GM23338 (cell line): ENCODE measurements at regions not wholly inside any gene's neighbourhood (a gene's known extent, or its start where the extent isn't known, plus 50 kb on each side); places are given as distances from the start of the nearest gene placed in this dataset.

Source experiments
- ATAC-seq: fragments of 200-7000 bp; cut with Tn5 transposase; 3 replicates; pipeline ENCODE4 v1.9.1; 2020
- DNase-seq: peaks from one replicate; pipeline ENCODE4 v3.0.0-alpha.2; 2015; ENCODE audit warnings: low spot score
- H2AFZ ChIP-seq: fragments of 200-600 bp; sonication (generic); 2 replicates; pipeline ENCODE4 v1.8.0; 2016; ENCODE audit warnings: antibody characterized with exemption, mild to moderate bottlenecking, moderate library complexity
- H3F3A ChIP-seq: fragments of 200-600 bp; sonication (generic); replicated peaks from 2 replicates; pipeline ENCODE4 v1.8.0; 2017; ENCODE audit warnings: antibody characterized with exemption, mixed run types, low read depth
- H3K27ac ChIP-seq: fragments of 200-600 bp; sonication (generic); 2 replicates; pipeline ENCODE4 v1.6.1; 2016; ENCODE audit warnings: low read depth
- H3K27me3 ChIP-seq: fragments of 200-600 bp; sonication (generic); 2 replicates; pipeline ENCODE4 v1.8.0; 2016; ENCODE audit warnings: mild to moderate bottlenecking, mixed run types, moderate library complexity; ENCODE audit not compliant: insufficient read depth
- H3K36me3 ChIP-seq: fragments of 200-600 bp; sonication (generic); 2 replicates; pipeline ENCODE4 v1.8.0; 2016; ENCODE audit warnings: mild to moderate bottlenecking; ENCODE audit not compliant: insufficient read depth
- H3K4me1 ChIP-seq: fragments of 200-600 bp; sonication (generic); 2 replicates; pipeline ENCODE4 v1.8.0; 2016; ENCODE audit warnings: mild to moderate bottlenecking, moderate library complexity; ENCODE audit not compliant: insufficient read depth
- H3K4me2 ChIP-seq: fragments of 200-600 bp; sonication (generic); 2 replicates; pipeline ENCODE4 v1.7.1; 2017; ENCODE audit warnings: mixed run types
- H3K4me3 ChIP-seq: fragments of 200-600 bp; sonication (generic); 2 replicates; pipeline ENCODE4 v1.6.1; 2016; ENCODE audit warnings: mixed run types
- H3K79me2 ChIP-seq: fragments of 200-600 bp; sonication (generic); replicated peaks from 2 replicates; pipeline ENCODE4 v1.8.0; 2017; ENCODE audit warnings: mild to moderate bottlenecking; ENCODE audit not compliant: insufficient read depth
- H3K9me2 ChIP-seq: fragments of 200-600 bp; sonication (generic); 2 replicates; pipeline ENCODE4 v1.8.0; 2017; ENCODE audit not compliant: insufficient read depth
- H4K20me1 ChIP-seq: fragments of 200-600 bp; sonication (generic); replicated peaks from 2 replicates; pipeline ENCODE4 v1.8.0; 2017; ENCODE audit warnings: mild to moderate bottlenecking; ENCODE audit not compliant: insufficient read depth
- H3K27ac Mint-ChIP-seq: 2 replicates; pipeline ENCODE4 v1.8.0; 2020; ENCODE audit warnings: inconsistent platforms, mild to moderate bottlenecking, moderate library complexity, mixed read lengths
- H3K27me3 Mint-ChIP-seq: 3 replicates; pipeline ENCODE4 v1.8.0; 2022; ENCODE audit warnings: low read depth, mild to moderate bottlenecking, moderate library complexity, mixed read lengths, inconsistent platforms; ENCODE audit not compliant: insufficient read depth, poor library complexity
- H3K36me3 Mint-ChIP-seq: 3 replicates; pipeline ENCODE4 v1.8.0; 2021; ENCODE audit warnings: low read depth, mild to moderate bottlenecking, inconsistent platforms, moderate library complexity, mixed read lengths
- H3K4me1 Mint-ChIP-seq: 3 replicates; pipeline ENCODE4 v1.8.0; 2020; ENCODE audit warnings: mild to moderate bottlenecking, inconsistent platforms, mixed read lengths
- H3K4me3 Mint-ChIP-seq: 3 replicates; pipeline ENCODE4 v1.8.0; 2021; ENCODE audit warnings: moderate library complexity, mild to moderate bottlenecking, inconsistent platforms, mixed read lengths
- H3K9me3 Mint-ChIP-seq: 3 replicates; pipeline ENCODE4 v1.8.0; 2020; ENCODE audit warnings: moderate library complexity, mild to moderate bottlenecking, inconsistent platforms, mixed read lengths
- CREB1 ChIP-seq: fragments of 250-450 bp; sonication (Bioruptor Pico); IDR thresholded peaks from 2 replicates; pipeline ENCODE4 v1.5.0; 2020; ENCODE audit warnings: low read depth, mild to moderate bottlenecking, moderate library complexity
- CTCF ChIP-seq, 2 experiments: fragments of 200-600 bp in 1 of 2; sonication (generic) in 1 of 2; conservative IDR thresholded peaks; 2 replicates each; pipeline versions ENCODE4 v1.5.1 to v1.6.1; 2016 to 2017; ENCODE audit warnings: antibody characterized with exemption in 2 of 2, low read depth in 2 of 2, mild to moderate bottlenecking in 2 of 2, moderate library complexity in 1 of 2
- ETS1 ChIP-seq: IDR thresholded peaks from 2 replicates; pipeline ENCODE4 v1.6.1; 2016; ENCODE audit warnings: antibody characterized with exemption
- EZH2 ChIP-seq: fragments of 200-600 bp; sonication (generic); IDR thresholded peaks from one replicate; pipeline ENCODE4 v1.8.0; 2017; ENCODE audit warnings: antibody characterized with exemption, mild to moderate bottlenecking, low read depth; ENCODE audit not compliant: unreplicated experiment
- EZH2phosphoT487 ChIP-seq: fragments of 200-600 bp; sonication (generic); IDR thresholded peaks from one replicate; pipeline ENCODE4 v1.8.1; 2018; ENCODE audit warnings: antibody characterized with exemption; ENCODE audit not compliant: unreplicated experiment
- JUNB ChIP-seq: IDR thresholded peaks from one replicate; pipeline ENCODE4 v1.6.1; 2016; ENCODE audit warnings: antibody characterized with exemption; ENCODE audit not compliant: unreplicated experiment
- NANOG ChIP-seq: IDR thresholded peaks from 2 replicates; pipeline ENCODE4 v1.6.1; 2016; ENCODE audit warnings: antibody characterized with exemption, borderline replicate concordance
- POLR2AphosphoS5 ChIP-seq: IDR thresholded peaks from 2 replicates; pipeline ENCODE4 v1.6.1; 2016; ENCODE audit warnings: antibody characterized with exemption, low read depth
- REST ChIP-seq: IDR thresholded peaks from one replicate; pipeline ENCODE4 v1.6.1; 2018; ENCODE audit warnings: antibody characterized with exemption; ENCODE audit not compliant: unreplicated experiment
- STAT1 ChIP-seq: IDR thresholded peaks from one replicate; pipeline ENCODE4 v1.6.1; 2016; ENCODE audit warnings: antibody characterized with exemption; ENCODE audit not compliant: unreplicated experiment
- ZNF114 ChIP-seq: fragments of 250-450 bp; sonication (Bioruptor Pico); IDR thresholded peaks from 2 replicates; pipeline ENCODE4 v1.5.0; 2020; ENCODE audit warnings: mild to moderate bottlenecking, moderate library complexity
- ZNF331 ChIP-seq: fragments of 250-450 bp; sonication (Bioruptor Pico); IDR thresholded peaks from 2 replicates; pipeline ENCODE4 v1.5.0; 2020; ENCODE audit warnings: low read depth, mild to moderate bottlenecking, moderate library complexity
- ZNF462 ChIP-seq: fragments of 250-450 bp; sonication (Bioruptor Pico); IDR thresholded peaks from 2 replicates; pipeline ENCODE4 v1.5.0; 2020; ENCODE audit warnings: mild to moderate bottlenecking, moderate library complexity

GRCh38 chr4:92066485-92066884 is 237.3 kb upstream of the GRID2 start:
- Histone ChIP-seq H3K4me1 (no peaks in the 10 kb centered on the region), H2AFZ (no peak overlapping the region), H3F3A (no peaks in the 10 kb centered on the region), H4K20me1 (no peaks in the 10 kb centered on the region), H3K4me2 (no peak overlapping the region), H3K9me2 (peaks cover 3% of the 10 kb centered on the region; the same call in 1 of the 2 replicates), H3K27me3 (no peaks in the 10 kb centered on the region), H3K36me3 (peaks cover 2% of the 10 kb centered on the region; the same call in 1 of the 2 replicates), H3K4me3 (no peak overlapping the region), H3K27ac (no peak overlapping the region), H3K79me2 (no peaks in the 10 kb centered on the region)
- H3K4me3 Mint-ChIP-seq: no peak overlapping the region
- H3K36me3 Mint-ChIP-seq: peaks cover 24% of the 10 kb centered on the region
- peaks cover 25% of the 10 kb centered on the region for H3K9me3 Mint-ChIP-seq
- TF ChIP-seq POLR2AphosphoS5: no peak
- no peak for TF ChIP-seq ZNF114 (CRISPR knock-in tag)
- TF ChIP-seq ZNF462 (CRISPR knock-in tag): no peak
- no peak for TF ChIP-seq ZNF331
- no peak for TF ChIP-seq EZH2
- TF ChIP-seq ETS1: no peak
- TF ChIP-seq NANOG: no peak
- no peak for TF ChIP-seq REST
- no peak for TF ChIP-seq CREB1 (CRISPR knock-in tag)
- TF ChIP-seq CTCF (conservative IDR thresholded peaks at IDR 0.05; ENCODE audit: low read depth in 2 of 2): no peak
- TF ChIP-seq EZH2phosphoT487: no peak
- no peak for TF ChIP-seq STAT1
- no peak for TF ChIP-seq JUNB
- H3K27ac Mint-ChIP-seq: no peak overlapping the region
- no peak for ATAC-seq
- no peaks in the 10 kb centered on the region for H3K4me1 Mint-ChIP-seq
- peaks cover 2% of the 10 kb centered on the region for H3K27me3 Mint-ChIP-seq
- no peak for DNase-seq
